AG04449 (cell line): ENCODE measurements at regions not wholly inside any gene's neighbourhood (a gene's known extent, or its start where the extent isn't known, plus 50 kb on each side); places are given as distances from the start of the nearest gene placed in this dataset.

ENCODE experiments used
- CTCF ChIA-PET: fragments of 350-600 bp; formaldehyde crosslinking; extraction: SDS; loops from one replicate; lab custom pipeline; 2021; ENCODE audit warnings: antibody characterized with exemption; lab: Yijun Ruan, JAX
- POLR2A ChIA-PET: fragments of 400-600, 350-600 bp; formaldehyde crosslinking; extraction: SDS; loops from one replicate; lab custom pipeline; 2020; ENCODE audit warnings: antibody characterized with exemption, inconsistent platforms; lab: Yijun Ruan, JAX
- DNase-seq: peaks from one replicate; pipeline ENCODE4 v3.0.0-alpha.2; 2010; ENCODE audit warnings: low read depth, low spot score
- H3K4me3 ChIP-seq: 2 replicates; pipeline ENCODE4 v1.5.1; 2011; ENCODE audit warnings: low read depth, mild to moderate bottlenecking, control low read depth, low read length
- CTCF ChIP-seq: IDR thresholded peaks from one replicate; pipeline ENCODE4 v1.5.1; 2011; ENCODE audit warnings: mild to moderate bottlenecking, moderate library complexity, low read length, control low read depth, inconsistent platforms; ENCODE audit not compliant: insufficient read depth; ENCODE audit errors: missing control alignments

GRCh38 chr1:22252251-22252650 is 109.4 kb upstream of the WNT4 start:
- ChIA-PET CTCF (no interaction called here), POLR2A (interaction anchor here (1.2 kb wide), 1 partner anchor 247 kb away, joined by 3 read pairs; no protein-coding TSS in a partner anchor)
- TF ChIP-seq CTCF: no peak
- H3K4me3 ChIP-seq: no peak overlapping the region
- DNase-seq: no peak

- POLR2A ChIA-PET: no interaction called here
- CTCF ChIA-PET: no interaction called here
- H3K4me3 ChIP-seq: no peak overlapping the region
- DNase-seq: no peak
- TF ChIP-seq CTCF: no peak
Observed at GRCh38 chr1:22253012-22253790, 110.3 kb upstream of the WNT4 start.

- POLR2A ChIA-PET: no interaction called here
- no peak for TF ChIP-seq CTCF
- H3K4me3 ChIP-seq: no peak overlapping the region
- DNase-seq: no peak
- CTCF ChIA-PET: interaction anchor here (1.7 kb wide), 1 partner anchor 21 kb away, joined by 6 read pairs; no protein-coding TSS in a partner anchor
Observed at GRCh38 chr1:22254756-22255155, 111.9 kb upstream of the WNT4 start.

DNA sequence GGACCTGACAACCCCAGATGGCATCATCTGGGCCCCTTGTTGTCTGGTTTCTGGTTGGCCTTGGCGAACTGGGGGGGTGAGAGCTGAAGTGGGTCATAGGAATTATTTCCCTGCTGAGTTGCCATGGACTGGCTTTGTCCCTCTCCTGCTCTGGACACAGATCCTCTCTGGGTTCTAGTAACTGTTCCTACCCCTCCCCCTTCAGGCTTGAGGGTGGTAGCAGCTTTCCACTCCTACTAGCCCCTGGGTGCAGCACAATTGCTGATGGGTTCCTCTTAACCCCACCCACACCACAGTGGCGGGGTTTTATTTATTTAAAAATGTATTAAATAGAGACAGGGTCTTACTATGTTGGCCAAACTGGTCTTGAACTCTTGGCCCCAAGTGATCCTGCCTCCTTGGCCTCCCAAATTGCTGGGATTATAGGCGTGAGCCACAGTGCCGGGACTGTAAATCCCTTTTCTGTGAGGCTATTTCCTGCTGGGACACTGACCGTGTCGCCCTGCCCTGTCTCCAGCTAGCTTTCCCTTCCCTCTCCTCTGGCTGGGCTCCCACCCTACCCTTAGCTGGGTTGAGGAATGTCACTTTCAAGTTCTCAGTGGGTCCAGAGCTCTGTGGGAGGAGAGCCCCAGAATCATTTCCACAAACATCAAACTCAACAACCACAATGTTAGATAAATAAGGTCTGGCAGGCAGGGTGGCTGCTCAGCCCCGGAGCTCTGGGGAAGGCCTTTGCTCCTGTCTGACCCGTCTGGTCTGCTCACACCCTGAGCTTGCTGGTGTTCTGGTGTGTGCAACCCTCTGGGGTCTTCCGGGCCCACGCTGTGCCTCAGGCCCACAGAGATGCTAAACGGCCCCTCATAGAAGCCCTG is 112.7 kb upstream of the WNT4 start:
- POLR2A ChIA-PET: no interaction called here
- no peak for TF ChIP-seq CTCF
- H3K4me3 ChIP-seq: no peak overlapping the region
- DNase-seq: no peak
- CTCF ChIA-PET: interaction anchor here (1.7 kb wide), 1 partner anchor 20 kb away, joined by 6 read pairs; no protein-coding TSS in a partner anchor

- CTCF ChIA-PET: interaction anchor here (1.7 kb wide), 1 partner anchor 20 kb away, joined by 6 read pairs; no protein-coding TSS in a partner anchor
- POLR2A ChIA-PET: no interaction called here
- no peak for TF ChIP-seq CTCF
- no peak for DNase-seq
- H3K4me3 ChIP-seq: no peak overlapping the region
Observed at GRCh38 chr1:22256213-22256512, 113.3 kb upstream of the WNT4 start.
